Colonic mucosa (tissue), 4 donors: ENCODE measurements at regions not wholly inside any gene's neighbourhood (a gene's known extent, or its start where the extent isn't known, plus 50 kb on each side); places are given as distances from the start of the nearest gene placed in this dataset.

Experiments used
- DNase-seq: peaks from one replicate; pipeline ENCODE4 v3.0.0-alpha.2; 2020
- H3K27ac ChIP-seq: fragments of 200-600 bp; one replicate; pipeline ENCODE4 v1.8.0; 2021
- H3K27me3 ChIP-seq: fragments of 200-600 bp; one replicate; pipeline ENCODE4 v1.8.0; 2021
- H3K36me3 ChIP-seq: fragments of 200-600 bp; one replicate; pipeline ENCODE4 v1.8.0; 2021
- H3K4me1 ChIP-seq: fragments of 200-600 bp; one replicate; pipeline ENCODE4 v1.8.0; 2021; ENCODE audit warnings: mild to moderate bottlenecking
- H3K4me3 ChIP-seq: fragments of 200-600 bp; one replicate; pipeline ENCODE4 v1.8.0; 2021
- H3K9ac ChIP-seq, 2 donors: one replicate each; pipeline ENCODE4 v1.7.0; 2013; ENCODE audit warnings: control low read depth in 2 of 2, low read depth in 2 of 2, low read length in 2 of 2
- H3K9me3 ChIP-seq: fragments of 200-600 bp; one replicate; pipeline ENCODE4 v1.8.0; 2021
- CTCF ChIP-seq: fragments of 200-600 bp; IDR thresholded peaks from one replicate; pipeline ENCODE4 v1.8.0; 2022; ENCODE audit warnings: antibody characterized with exemption, mild to moderate bottlenecking
- intact Hi-C: fragments of 100-400 bp; cut with DNase I; formaldehyde crosslinking; loops from one replicate; pipeline ENCODE4 v1.14.1; 2022
- donor health status: healthy.
- donor health status: DM: no; HTN: no; CAD: no.
- donor health status: DM: no; HTN: no; CAD: no.

- no peak for TF ChIP-seq CTCF
- no peak overlapping the region for H3K9ac ChIP-seq
- no peak overlapping the region for H3K4me3 ChIP-seq
- H3K4me1 ChIP-seq = no peaks in the 10 kb centered on the region
- H3K36me3 ChIP-seq = no peaks in the 10 kb centered on the region
- no peak for DNase-seq
- intact Hi-C loops = no loop called here
- H3K27me3 ChIP-seq = no peaks in the 10 kb centered on the region
- no peaks in the 10 kb centered on the region for H3K9me3 ChIP-seq
- H3K27ac ChIP-seq = no peak overlapping the region
Observed at GRCh38 chr5:27328480-27328879, 290.1 kb upstream of the CDH9 start.

GRCh38 chr5:27325513-27325912, 287.1 kb upstream of the CDH9 start:
- H3K27ac ChIP-seq = no peak overlapping the region
- H3K27me3 ChIP-seq = no peaks in the 10 kb centered on the region
- no peak overlapping the region for H3K9ac ChIP-seq
- TF ChIP-seq CTCF = no peak
- no peak overlapping the region for H3K4me3 ChIP-seq
- no peaks in the 10 kb centered on the region for H3K9me3 ChIP-seq
- no peaks in the 10 kb centered on the region for H3K36me3 ChIP-seq
- H3K4me1 ChIP-seq = no peaks in the 10 kb centered on the region
- DNase-seq = no peak
- intact Hi-C loops = no loop called here

GRCh38 chr5:27318701-27319100, 280.3 kb upstream of the CDH9 start:
- intact Hi-C loops = no loop called here

GRCh38 chr5:27316271-27316650, 277.9 kb upstream of the CDH9 start:
- no peak overlapping the region for H3K9ac ChIP-seq
- H3K27me3 ChIP-seq = no peaks in the 10 kb centered on the region
- no peaks in the 10 kb centered on the region for H3K36me3 ChIP-seq
- TF ChIP-seq CTCF = no peak
- H3K4me3 ChIP-seq = no peak overlapping the region
- no peaks in the 10 kb centered on the region for H3K9me3 ChIP-seq
- intact Hi-C loops = no loop called here
- DNase-seq = no peak
- H3K27ac ChIP-seq = no peak overlapping the region
- no peaks in the 10 kb centered on the region for H3K4me1 ChIP-seq

More at GRCh38 chr5:27318701-27319100, 280.3 kb upstream of the CDH9 start:
- Histone ChIP-seq H3K4me1 (no peaks in the 10 kb centered on the region), H3K4me3 (no peak overlapping the region), H3K27me3 (no peaks in the 10 kb centered on the region), H3K36me3 (no peaks in the 10 kb centered on the region), H3K9ac (no peak overlapping the region), H3K27ac (no peak overlapping the region), H3K9me3 (no peaks in the 10 kb centered on the region)
- no peak for DNase-seq
- TF ChIP-seq CTCF = no peak

GRCh38 chr5:27315363-27316270, 277.2 kb upstream of the CDH9 start:
- Histone ChIP-seq H3K27me3 (no peaks in the 10 kb centered on the region), H3K27ac (no peak overlapping the region), H3K9me3 (no peaks in the 10 kb centered on the region), H3K4me3 (no peak overlapping the region), H3K36me3 (no peaks in the 10 kb centered on the region), H3K9ac (no peak overlapping the region), H3K4me1 (no peaks in the 10 kb centered on the region)
- TF ChIP-seq CTCF = no peak
- DNase-seq = no peak
- intact Hi-C loops = no loop called here
